NT2/D1 (cell line): ENCODE measurements at regions not wholly inside any gene's neighbourhood (a gene's known extent, or its start where the extent isn't known, plus 50 kb on each side); places are given as distances from the start of the nearest gene placed in this dataset.

Experiments
- SUZ12 ChIP-seq: IDR thresholded peaks from 2 replicates; pipeline ENCODE4 v1.6.1; 2011; ENCODE audit not compliant: insufficient read length, insufficient read depth; ENCODE audit errors: extremely low read depth
- ZNF274 ChIP-seq: IDR thresholded peaks from 2 replicates; pipeline ENCODE4 v1.6.1; 2011; ENCODE audit warnings: mild to moderate bottlenecking, low read depth, low read length

DNA sequence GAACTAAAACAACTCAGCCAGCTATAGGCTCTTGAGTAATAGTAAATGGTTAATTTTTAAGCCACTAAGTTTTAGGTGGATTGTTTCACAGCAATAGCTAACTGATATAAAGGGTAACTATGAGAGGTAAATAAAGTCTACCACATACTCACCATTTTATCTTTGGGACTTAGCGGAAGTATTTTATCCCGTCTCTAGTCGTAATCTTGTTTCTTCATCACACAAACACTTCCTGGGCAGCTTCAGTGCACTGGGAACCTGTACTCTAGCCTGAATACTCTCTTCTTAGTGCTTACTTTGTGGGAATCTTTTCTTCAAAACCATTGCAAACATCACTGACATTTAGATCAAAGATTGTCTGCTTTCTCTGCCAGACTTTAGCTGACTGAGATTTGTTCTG lies 360.5 kb downstream of the EPHA4 start:
- TF ChIP-seq SUZ12 (no peak), ZNF274 (no peak)
